HG03521 (cell line): ENCODE measurements at regions not wholly inside any gene's neighbourhood (a gene's known extent, or its start where the extent isn't known, plus 50 kb on each side); places are given as distances from the start of the nearest gene placed in this dataset.
"Not testable (repeated sequence)": the region's sequence is repeated elsewhere in the genome, so short reads cannot be mapped to it uniquely, and the experiment has no call there.

Source experiments
- ATAC-seq: cut with Tn5 transposase; IDR thresholded peaks from one replicate; pipeline ENCODE4 v1.9.1; 2021; ENCODE audit warnings: mild to moderate bottlenecking, moderate library complexity; ENCODE audit not compliant: unreplicated experiment

DNA sequence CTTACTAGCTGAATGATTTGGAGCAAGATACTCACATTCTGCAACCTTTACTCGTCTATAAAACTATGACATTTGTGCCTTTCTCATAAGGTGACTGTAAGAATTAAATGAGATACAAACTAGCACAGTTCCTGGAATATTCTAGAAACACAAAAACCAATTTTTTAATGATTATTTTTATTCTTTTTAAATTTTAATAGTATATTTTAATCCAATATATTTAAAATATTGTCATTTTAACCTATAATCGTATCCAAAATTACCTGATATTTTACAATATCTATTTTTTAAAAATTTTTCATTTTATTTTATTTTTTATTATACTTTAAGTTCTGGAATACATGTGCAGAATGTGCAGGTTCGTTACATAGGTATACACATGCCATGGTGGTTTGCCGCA lies 238.1 kb downstream of the OLFM4 start:
- ATAC-seq = no peak

DNA sequence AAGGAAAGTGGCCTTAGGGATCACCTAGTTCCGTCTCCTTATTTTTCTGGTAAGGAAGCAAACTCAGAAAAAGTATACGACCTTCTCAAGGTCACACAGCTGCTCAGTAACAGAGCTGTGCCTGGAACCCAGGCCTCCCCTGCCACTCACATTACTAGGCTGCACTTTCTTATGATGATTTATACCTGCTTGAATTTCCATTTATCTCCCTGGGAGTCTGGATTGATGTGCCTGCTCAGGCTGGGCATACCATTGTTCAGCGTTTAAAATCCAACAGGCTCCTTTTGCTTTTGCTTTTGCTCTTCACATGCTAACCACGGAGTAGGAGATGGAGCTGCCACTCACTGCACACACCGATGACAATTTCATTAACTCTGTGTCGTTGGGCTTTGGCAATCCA lies 241.0 kb downstream of the OLFM4 start:
- ATAC-seq = no peak

DNA sequence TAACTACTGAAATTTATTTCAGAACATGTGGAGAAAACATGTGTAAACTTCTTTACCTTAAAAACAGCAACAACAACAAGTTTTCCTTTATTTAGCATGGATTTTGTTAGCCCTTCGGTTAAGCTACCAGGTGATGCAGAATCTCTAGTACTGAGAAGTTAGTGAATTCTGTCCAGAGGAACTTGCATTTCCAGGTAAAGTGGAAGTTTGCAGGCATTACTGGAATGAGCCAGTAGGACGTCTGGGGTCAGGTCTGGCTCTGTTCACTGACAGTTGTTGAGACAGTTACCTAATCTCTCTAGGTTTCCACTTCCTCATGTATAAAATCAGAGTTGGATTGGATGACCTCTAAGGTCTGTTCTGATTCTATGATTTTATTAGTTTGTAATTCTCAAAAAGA lies 244.3 kb downstream of the OLFM4 start:
- ATAC-seq = no peak

DNA sequence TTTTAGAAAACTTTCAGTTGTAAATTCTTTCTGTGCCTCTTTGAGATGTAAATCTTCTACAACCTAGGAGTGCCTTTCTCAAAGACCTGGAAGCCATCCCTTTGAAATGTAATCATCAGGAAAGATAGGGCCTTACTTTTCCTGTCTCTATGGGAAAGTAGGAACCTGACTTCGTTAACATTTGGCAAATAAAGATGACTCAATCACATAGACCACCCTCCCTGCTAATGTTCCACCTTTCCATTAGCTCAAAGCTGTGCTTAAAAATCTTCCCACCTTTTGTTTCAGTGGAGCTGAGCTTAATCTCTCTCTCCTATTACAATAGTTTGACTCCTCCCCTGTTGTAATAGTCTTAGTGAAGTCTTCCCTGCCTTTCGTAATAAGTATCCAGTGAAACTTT lies 247.7 kb downstream of the OLFM4 start:
- ATAC-seq = no peak

GRCh38 chr13:53281677-53282076 lies 253.1 kb downstream of the OLFM4 start:
- ATAC-seq = no peak

- ATAC-seq = no peak
Measured at GRCh38 chr13:53285896-53286430, 257.4 kb downstream of the OLFM4 start.

- no peak for ATAC-seq
Measured at GRCh38 chr13:53298396-53298795, 269.8 kb downstream of the OLFM4 start.

DNA sequence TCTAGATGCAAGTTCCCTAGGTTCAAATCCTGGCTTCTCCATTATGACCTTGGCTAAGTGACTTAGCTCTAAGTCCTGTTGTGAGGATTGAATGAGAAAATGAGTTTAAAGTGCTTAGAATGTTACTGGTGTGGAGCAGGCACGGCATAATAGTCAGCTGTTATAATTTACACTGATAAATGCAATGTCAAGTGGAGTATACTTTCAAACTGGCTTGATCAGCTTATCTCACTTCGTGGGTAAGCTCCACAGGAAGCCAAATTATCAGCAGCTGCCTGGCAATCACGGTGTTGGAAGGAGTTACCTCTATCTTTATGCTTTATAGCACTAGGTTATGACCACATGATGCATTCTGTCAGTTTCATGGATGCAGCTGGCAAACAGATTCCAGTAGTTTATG lies 272.8 kb downstream of the OLFM4 start:
- no peak for ATAC-seq

DNA sequence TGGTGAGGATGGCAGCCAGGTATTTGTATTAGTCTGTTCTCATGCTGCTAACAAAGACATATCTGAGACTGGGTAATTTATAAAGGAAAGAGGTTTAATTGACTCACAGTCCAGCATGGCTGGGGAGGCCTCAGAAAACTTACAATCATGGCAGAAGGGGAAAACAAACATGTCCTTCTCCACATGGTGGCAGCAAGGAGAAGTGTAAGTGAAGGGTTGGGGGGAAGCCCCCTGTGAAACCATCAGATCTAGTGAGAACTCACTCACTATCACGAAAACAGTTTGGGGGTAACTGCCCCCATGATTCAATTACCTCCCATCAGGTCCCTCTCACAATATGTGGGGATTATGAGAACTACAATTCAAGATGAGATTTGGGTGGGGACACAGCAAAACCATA lies 276.8 kb downstream of the OLFM4 start:
- not testable (repeated sequence) for ATAC-seq

GRCh38 chr13:53310786-53311185 lies 282.2 kb downstream of the OLFM4 start:
- no peak for ATAC-seq

GRCh38 chr13:53311561-53311960 lies 282.9 kb downstream of the OLFM4 start:
- ATAC-seq = no peak

- ATAC-seq = no peak
Measured at GRCh38 chr13:53321296-53321801, 292.7 kb downstream of the OLFM4 start.

GRCh38 chr13:53324656-53325055 lies 296.0 kb downstream of the OLFM4 start:
- ATAC-seq = no peak

DNA sequence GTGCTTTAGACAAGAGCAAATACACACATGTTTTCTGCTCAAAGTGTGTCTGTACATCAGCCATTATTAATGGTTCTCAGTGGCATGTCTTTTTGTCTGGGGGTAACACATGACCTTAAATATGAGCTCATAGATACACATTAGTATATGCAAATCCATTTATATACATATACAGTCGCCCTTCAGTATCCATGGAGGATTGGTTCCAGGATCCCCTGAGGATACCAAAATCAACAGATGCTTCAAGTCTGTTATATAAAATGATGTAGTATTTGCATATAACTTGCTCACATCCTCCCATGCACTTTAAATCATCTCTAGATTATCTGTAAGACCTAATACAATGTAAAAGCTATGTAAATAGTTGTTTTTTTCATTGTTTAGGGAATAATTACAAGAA lies 298.1 kb downstream of the OLFM4 start:
- no peak for ATAC-seq

DNA sequence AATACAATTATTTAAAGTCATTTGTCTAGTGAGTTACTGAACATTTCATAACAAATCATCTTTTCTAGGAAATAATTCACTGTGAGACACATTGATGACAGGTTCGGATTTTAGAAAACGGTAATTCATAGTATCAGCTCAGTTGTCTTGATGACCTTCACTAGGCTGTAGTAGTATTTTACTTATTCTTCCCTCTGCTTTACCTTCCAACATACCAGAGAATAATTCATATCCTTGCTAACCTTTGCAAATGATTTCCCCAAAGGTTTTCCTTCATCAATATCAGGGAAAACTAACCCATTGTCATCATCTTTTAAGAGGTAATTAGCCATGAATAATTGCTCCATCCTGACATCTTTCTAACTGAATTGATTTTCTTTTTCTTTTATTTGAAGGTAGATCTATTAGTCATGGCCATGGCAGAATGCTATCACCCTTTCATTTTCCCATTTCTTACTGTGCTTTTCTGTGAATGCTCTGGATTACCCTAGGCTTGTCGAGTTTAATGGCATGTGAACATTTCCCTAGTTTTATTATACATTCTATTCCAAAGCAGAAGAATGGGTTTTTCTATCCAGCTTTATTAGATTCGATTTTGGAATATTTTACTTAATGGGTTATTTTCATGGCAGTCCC lies 299.2 kb downstream of the OLFM4 start:
- no peak for ATAC-seq

DNA sequence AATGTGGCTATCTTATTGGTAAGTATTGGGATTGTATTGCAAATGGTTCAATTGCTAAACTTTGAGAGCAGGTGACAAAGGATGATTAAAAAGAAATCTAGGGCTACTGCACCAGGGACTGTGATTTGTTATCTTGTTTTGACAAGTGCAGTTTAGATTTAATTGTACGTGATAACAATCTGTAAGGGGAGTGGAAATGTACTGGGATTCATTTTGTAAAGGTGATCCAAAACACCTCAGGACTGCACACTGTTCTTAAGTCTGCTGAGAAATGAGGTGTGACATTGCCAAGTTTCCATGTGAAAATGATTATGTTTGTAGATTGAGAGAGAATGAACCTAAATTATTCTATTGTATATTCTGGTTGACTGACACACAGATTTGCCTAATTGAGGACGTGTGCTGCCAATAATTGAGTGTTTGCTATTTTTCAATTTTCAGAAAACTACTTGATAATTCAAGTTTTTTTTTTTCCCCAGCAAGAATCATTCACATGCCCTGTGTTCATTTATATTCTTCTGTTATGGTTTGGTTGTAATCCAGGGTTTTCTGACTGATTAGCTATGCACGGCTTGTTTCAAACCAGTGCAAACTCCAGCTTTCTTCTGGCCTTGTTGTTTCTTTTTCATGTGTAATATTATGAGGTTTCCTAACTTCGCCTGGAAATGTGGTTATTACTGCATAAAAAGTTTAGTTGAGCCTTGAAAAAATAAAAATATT lies 308.0 kb downstream of the OLFM4 start:
- no peak for ATAC-seq

- no peak for ATAC-seq
Measured at GRCh38 chr13:53338760-53339159, 310.1 kb downstream of the OLFM4 start.

DNA sequence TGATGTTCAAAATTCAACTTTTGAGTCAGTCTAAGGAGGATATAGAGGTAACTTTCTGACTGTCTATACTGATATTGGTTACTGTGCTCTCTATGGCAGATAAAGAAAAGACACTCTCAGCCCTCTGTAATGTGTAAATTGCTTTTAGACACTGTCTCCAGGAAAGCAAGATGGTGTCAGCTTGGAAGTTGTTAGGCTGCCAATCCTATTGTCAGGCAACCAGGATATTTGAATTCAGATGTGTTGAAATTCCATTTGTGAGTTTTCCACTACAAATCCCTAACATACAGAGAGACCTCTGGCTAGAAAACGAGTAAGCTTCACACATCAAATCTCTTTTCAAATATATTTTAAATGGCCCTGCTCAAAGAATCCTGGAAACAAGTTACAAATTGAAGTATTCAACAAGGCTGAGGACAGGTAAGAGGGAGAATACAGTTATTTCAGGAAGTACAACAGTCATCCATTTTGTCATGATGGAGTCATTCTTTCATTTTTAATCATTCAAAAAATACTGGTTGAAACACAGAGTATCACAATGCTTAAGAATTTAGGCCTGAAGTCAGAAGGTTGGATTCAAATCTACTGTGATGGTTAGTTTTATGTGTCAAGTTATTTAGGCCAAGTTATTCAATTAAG lies 312.0 kb downstream of the OLFM4 start:
- ATAC-seq = no peak

GRCh38 chr13:53341144-53341510 lies 312.5 kb downstream of the OLFM4 start:
- no peak for ATAC-seq

DNA sequence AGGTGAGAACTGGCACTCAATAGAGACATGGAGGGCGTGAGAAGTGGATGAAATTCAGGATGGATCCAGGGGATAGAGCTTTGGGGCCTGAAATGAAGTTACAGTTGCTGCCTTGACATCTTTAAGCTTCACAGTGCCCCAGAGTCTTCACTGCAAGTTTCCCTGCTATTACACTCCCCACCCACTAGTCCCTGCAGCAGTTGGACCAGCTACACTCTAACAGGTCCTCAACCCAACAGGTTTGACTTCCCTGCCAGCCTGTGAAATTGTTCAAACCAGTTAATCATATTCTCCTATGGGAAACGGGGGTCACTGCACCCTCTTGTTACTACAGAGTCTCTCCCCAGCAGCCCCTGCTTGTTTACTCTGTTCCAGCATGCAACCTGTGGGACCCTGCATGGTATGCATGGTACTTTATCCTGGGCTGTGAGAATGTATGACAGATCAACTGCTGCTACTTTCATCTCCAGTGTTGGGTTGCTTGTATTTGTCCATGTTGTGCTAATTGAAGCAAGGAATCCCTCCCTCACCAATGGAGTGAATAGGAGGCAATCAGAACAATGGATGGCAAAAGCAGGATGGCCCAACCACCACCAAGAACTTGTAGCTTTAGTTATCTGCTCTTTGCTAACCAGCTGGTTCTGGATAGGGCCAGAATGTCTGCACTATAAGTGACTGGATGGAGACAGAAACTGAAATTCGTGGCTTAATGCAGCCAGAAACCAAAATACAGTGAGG lies 314.2 kb downstream of the OLFM4 start:
- ATAC-seq = no peak

- ATAC-seq = no peak
Measured at GRCh38 chr13:53343361-53343744, 314.7 kb downstream of the OLFM4 start.
